Cardiac muscle cell (in vitro differentiated cells and primary cell): ENCODE measurements at regions not wholly inside any gene's neighbourhood (a gene's known extent, or its start where the extent isn't known, plus 50 kb on each side); places are given as distances from the start of the nearest gene placed in this dataset.
"Not testable (repeated sequence)": the region's sequence is repeated elsewhere in the genome, so short reads cannot be mapped to it uniquely, and the experiment has no call there.

Source experiments
- DNase-seq, 2 donors: peaks; one replicate each; pipeline versions ENCODE4 v3.0.0 to v3.0.0-alpha.2; 2010 to 2017; ENCODE audit warnings: low read depth in 1 of 2, low spot score in 1 of 2
- H3K27ac ChIP-seq: fragments of 200-600 bp; sonication (generic); 2 replicates; pipeline ENCODE4 v1.5.1; 2016
- H3K27me3 ChIP-seq: fragments of 200-600 bp; sonication (generic); 2 replicates; pipeline ENCODE4 v1.6.0; 2016; ENCODE audit warnings: control low read depth
- H3K36me3 ChIP-seq: fragments of 200-600 bp; sonication (generic); 2 replicates; pipeline ENCODE4 v1.5.1; 2016; ENCODE audit warnings: control low read depth
- H3K4me1 ChIP-seq: fragments of 200-600 bp; sonication (generic); 2 replicates; pipeline ENCODE4 v1.8.1; 2017; ENCODE audit warnings: low read depth, mild to moderate bottlenecking, mixed run types
- H3K4me3 ChIP-seq: fragments of 200-600 bp; sonication (generic); 2 replicates; pipeline ENCODE4 v1.5.1; 2016; ENCODE audit warnings: mild to moderate bottlenecking
- H3K9me3 ChIP-seq: fragments of 200-600 bp; sonication (generic); 2 replicates; pipeline ENCODE4 v1.5.1; 2017; ENCODE audit warnings: low read depth, mild to moderate bottlenecking, control low read depth
- CTCF ChIP-seq: IDR thresholded peaks from 2 replicates; pipeline ENCODE4 v1.5.1; 2012; ENCODE audit warnings: low read depth, mild to moderate bottlenecking, low read length

- H3K27me3 ChIP-seq: peaks cover 4% of the 10 kb centered on the region
- TF ChIP-seq CTCF: no peak
- no peaks in the 10 kb centered on the region for H3K9me3 ChIP-seq
- DNase-seq: no peak
- no peak overlapping the region for H3K4me3 ChIP-seq
- no peaks in the 10 kb centered on the region for H3K36me3 ChIP-seq
- peaks cover 9% of the 10 kb centered on the region for H3K4me1 ChIP-seq
- H3K27ac ChIP-seq: no peak overlapping the region
Observed at GRCh38 chr1:29388170-29388569, 151.8 kb downstream of the PTPRU start.

GRCh38 chr1:29387210-29387609 is 150.9 kb downstream of the PTPRU start:
- H3K4me3 ChIP-seq: no peak overlapping the region
- peaks cover 9% of the 10 kb centered on the region for H3K4me1 ChIP-seq
- H3K27me3 ChIP-seq: peaks cover 4% of the 10 kb centered on the region
- no peak overlapping the region for H3K27ac ChIP-seq
- H3K36me3 ChIP-seq: no peaks in the 10 kb centered on the region
- TF ChIP-seq CTCF: no peak
- DNase-seq: no peak
- no peaks in the 10 kb centered on the region for H3K9me3 ChIP-seq

GRCh38 chr1:29386453-29386852 is 150.1 kb downstream of the PTPRU start:
- not testable (repeated sequence) for H3K36me3 ChIP-seq, H3K9me3 ChIP-seq, H3K4me1 ChIP-seq, H3K27ac ChIP-seq, DNase-seq, H3K27me3 ChIP-seq, H3K4me3 ChIP-seq

- peaks cover 6% of the 10 kb centered on the region for H3K4me1 ChIP-seq
- H3K36me3 ChIP-seq: no peaks in the 10 kb centered on the region
- no peak for DNase-seq
- TF ChIP-seq CTCF: no peak
- H3K9me3 ChIP-seq: no peaks in the 10 kb centered on the region
- no peak overlapping the region for H3K4me3 ChIP-seq
- H3K27ac ChIP-seq: no peak overlapping the region
- H3K27me3 ChIP-seq: peaks cover 4% of the 10 kb centered on the region
Observed at GRCh38 chr1:29385966-29386365, 149.6 kb downstream of the PTPRU start.

- Histone ChIP-seq H3K27me3 (peaks cover 4% of the 10 kb centered on the region), H3K4me3 (no peak overlapping the region), H3K4me1 (no peaks in the 10 kb centered on the region), H3K36me3 (no peaks in the 10 kb centered on the region), H3K9me3 (no peaks in the 10 kb centered on the region), H3K27ac (no peak overlapping the region)
- DNase-seq: no peak
- TF ChIP-seq CTCF: no peak
Observed at GRCh38 chr1:29384496-29385015, 148.2 kb downstream of the PTPRU start.

GRCh38 chr1:29383746-29384371 is 147.5 kb downstream of the PTPRU start:
- Histone ChIP-seq H3K36me3 (no peaks in the 10 kb centered on the region), H3K27me3 (peaks cover 4% of the 10 kb centered on the region), H3K9me3 (no peaks in the 10 kb centered on the region), H3K4me3 (no peak overlapping the region), H3K4me1 (no peaks in the 10 kb centered on the region), H3K27ac (no peak overlapping the region)
- DNase-seq: peak in 1 of 2 donors; percentile 71
- TF ChIP-seq CTCF: no peak
